Left kidney (tissue), 1 donor: ENCODE measurements at regions not wholly inside any gene's neighbourhood (a gene's known extent, or its start where the extent isn't known, plus 50 kb on each side); places are given as distances from the start of the nearest gene placed in this dataset.
"Not testable (repeated sequence)": the region's sequence is repeated elsewhere in the genome, so short reads cannot be mapped to it uniquely, and the experiment has no call there.

Source experiments
- DNase-seq: peaks from one replicate; pipeline ENCODE4 v3.0.0-alpha.2; 2013

DNA sequence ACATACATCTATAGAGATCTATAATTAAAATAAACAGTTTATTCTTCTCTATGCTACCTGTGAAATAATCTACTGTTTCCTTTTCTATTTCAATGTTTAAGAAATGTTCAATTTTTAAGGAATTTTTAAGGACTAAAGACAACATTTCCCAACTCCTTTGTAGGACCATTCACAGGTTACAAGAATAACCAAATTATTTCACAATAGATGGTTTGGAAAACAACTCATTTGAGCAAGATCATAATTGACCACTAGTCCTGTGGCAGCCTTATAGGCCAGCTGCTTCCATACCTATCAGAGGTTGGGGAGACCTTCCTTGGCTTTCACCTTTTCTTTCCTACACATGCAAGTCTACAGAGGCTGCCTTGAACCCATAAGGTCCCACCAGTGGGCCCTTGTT lies 193.7 kb downstream of the TTC39B start:
- DNase-seq: no peak

DNA sequence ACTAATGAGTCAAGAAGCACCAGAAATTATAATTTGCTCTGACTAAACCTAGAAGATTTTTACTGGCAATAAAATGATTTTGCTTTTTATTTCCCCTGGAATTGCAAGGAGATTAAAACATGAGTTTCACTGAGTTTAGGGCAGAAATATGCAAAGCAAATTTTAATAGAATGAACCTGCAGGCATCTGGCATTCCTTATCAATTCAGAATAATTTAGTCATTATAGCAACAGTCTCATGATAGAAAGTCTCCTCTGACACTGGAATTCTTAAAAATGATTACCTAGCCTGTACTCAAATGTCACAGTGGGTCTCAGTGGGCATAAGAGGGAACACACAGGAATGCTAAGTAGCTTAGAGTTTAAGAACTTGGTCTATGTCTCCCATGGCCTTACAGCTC lies 195.9 kb downstream of the TTC39B start:
- DNase-seq: no peak

DNA sequence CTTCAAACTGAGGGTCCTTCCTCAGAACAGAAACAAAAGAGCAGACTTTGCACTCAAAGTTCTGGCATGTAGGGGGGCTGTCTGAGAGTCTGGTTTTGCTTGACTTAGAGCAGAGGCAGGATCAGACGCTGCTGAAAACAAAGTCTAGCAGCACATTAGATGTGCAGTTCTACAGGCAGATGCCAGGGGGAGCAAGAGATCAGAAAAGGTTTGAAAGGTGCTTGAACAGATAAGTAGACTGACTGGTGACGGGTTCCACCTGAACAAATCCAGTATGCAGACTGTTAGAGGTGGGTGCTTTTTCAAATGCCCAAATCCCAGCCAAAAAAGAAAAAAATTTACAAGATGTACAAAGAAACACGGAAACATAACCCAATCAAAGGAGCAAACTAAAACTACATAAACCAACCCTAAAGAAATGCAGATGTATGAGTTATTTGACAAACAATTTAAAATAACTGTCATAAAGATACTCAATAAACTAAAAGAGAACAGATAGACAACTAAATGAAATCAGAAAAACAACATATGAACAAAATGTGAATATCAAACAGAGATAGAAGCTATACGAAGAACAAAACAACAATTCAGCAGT lies 194.7 kb upstream of the FREM1 start:
- DNase-seq: no peak

DNA sequence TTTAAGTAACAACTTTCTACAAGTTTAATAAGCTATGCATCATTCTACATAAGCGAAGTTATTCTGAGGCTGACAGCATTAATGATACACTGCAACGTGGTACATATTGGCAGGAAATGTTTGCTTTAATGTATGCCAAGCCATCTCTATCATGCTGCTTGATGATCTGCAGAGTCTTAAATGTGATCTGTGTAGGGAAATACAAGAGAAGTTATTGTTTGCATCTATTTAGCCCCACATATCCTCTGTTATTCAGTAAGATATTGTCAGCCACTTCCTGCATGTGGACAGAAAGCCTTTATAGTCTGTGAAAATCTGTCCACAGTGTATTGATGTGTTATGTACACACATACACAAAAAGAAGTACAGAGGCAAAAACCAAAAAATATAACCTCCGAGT lies 193.1 kb upstream of the FREM1 start:
- DNase-seq: no peak

DNA sequence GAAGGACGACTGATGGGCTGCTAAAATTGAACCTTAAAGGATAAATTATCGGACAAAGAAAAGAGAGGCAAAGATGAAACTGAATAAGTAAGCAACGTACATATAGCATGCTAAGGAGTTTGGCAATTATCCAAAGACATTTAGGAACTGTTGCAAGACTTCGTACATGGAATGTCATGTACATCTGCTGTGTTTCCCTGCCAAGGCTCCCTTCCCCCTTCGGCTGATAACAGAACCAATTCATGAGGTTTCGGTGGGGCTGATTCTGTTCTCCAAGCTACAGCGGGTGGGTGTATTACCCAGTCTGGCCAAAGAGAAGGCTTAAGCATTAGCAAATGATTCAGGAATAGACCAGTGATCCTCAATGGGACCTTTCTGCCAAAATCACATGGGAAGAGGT lies 190.9 kb upstream of the FREM1 start:
- DNase-seq: no peak

DNA sequence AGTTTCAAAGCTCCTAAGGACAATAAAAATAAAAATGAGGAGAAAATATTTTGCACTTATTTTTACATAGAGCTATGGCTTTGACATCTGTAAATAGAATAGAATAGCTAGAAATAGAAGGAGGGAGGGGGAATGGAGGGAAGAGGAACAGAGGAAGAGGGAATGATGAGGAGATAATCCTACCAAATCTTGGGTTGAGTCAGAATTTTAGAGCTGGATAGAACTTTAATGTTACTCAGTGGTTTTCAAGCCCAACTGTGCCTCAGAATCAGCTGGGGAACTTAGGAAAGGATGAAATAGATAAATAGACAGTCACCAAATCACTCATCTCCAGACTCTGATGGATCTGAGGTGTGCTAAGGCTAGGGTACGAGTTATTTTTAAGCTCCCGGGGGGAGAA lies 190.3 kb upstream of the FREM1 start:
- DNase-seq: no peak

DNA sequence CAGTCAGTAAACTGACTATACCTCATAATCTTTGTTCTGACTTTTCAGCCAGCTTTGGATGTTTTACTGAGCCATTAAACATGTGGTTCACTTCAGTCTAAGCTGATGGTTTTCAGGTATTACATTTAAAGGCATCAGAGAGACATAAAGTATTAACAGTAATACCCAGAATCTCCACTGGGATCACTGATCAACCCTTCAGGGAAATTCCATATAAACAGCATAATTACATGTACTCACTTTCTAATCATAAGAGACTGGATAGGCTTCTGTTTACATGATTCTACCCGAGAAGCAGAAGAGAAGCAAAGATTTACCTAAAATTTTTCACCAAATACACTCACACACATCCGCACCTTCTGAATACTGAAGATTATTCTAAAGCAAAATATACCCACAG lies 186.7 kb upstream of the FREM1 start:
- DNase-seq: no peak

DNA sequence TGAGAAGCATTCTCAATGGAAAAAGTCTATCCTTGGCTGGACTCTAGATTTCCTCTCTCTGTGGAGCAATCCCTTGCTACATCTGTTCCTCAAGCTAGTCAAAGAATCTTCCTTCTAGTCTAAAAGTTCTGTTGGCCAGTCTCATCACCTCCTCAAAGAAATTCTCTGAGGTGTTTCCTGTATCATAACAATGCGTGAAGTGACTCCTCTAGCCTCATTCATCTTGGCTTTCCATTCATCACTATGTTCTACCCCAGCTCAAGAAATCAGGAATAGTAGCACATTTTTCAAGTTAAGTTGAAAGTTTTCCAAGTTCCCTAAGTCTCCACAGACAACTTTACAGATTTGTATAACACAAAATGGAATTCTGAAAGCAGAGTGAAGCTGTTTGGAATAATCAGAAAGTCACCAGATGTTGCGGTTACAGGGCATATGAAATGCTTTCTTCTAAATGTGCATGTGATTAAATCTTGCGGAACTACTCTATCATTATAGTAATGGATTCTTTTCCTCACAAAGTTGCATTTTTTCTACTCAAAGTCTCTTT lies 176.6 kb upstream of the FREM1 start:
- DNase-seq: no peak

DNA sequence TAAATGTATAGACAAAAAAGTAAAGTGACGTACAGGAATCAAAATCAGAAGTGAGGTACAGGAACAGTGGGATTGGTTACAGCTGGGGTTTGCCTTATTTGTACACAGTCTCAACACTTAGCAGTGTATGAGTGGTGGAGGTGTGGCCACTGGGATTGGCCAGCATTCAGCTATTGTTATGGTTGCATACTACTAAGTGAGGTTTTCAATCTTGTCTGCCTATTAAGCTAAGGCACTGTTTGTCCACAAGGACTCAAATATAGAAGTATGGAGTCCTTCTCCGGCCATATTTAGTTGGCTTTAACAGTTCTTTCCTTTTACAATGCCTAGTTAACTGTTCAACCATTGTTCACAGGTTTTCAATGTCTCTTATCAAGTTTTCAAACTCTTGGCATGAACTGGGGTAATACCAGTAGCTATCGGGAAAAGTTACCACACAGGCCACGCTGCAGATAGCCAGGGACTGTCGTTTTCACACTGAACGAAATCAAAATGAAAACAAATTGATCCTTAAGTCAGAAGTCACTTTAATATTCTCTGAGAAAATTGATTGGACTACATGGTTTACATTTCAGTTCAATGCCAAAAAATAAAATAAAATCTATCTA lies 176.0 kb upstream of the FREM1 start:
- no peak for DNase-seq

DNA sequence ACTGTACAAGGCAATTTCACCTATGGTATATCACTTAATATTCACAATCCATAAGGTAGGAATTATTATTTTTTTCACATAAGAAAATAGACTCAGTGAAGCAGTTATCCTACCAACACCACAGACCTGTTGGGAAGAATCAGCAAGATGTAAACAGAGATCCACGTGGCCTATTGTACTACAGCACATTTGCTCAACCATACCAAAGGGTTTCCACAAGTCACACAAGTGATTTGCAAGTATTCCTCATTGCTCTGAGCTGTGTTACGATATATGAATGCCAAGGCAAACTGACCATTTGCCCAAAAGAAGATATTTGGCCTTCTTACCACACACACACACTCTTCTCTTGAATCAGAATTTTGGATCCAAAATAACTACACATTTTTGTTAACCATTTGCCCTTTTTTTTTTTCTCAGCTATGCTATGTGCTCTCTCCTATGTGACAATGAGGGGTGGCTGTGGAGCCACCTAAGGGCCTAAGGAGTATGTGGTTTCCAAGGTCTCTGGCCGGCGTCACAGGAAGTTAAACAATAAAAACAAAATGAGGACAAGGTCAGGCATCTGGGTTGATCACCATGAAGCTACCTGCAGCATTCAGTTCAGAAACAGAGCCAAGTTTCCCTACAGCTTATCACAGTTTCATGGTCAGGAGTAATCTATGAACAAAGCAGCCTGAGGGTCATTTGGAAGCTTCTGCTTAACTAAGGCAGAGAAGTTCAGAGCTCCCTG lies 171.0 kb upstream of the FREM1 start:
- DNase-seq: no peak

DNA sequence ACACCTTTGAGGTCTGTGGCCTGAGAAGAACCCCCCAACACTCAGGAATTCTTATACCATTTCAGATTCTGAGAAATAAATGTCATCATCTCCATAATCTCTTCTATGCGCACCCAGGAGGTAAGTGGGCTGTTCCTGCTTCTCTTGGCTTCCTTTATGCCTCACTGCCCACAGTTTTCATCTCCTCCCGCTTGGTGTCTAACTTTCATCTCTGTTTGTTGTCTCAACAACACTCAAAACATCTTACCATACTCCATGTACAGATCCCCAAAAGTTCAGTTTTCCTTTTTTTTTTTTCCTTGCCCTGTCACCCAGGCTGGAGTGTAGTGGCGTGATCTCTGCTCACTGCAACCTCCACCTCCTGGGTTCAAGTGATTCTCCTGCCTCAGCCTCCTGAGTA lies 170.2 kb upstream of the FREM1 start:
- no peak for DNase-seq

DNA sequence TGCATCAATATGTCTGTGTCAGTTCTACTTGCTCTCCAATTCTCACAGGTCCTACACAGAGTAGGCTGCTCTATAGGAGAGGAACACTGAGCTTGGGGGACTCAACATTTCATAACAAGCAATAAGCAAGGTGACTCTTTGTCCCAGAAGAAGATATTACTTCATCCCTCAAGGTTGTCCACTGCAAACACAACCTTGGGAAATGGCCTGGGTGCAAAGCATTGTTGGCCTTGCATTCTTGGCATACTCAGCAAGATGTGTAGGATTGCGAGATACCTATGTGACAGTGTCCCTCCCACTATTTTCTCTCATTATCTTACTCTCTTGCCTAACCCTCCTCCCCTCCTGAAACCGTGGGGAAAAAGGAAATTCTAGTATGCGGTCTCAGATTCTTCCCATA lies 169.8 kb upstream of the FREM1 start:
- no peak for DNase-seq

DNA sequence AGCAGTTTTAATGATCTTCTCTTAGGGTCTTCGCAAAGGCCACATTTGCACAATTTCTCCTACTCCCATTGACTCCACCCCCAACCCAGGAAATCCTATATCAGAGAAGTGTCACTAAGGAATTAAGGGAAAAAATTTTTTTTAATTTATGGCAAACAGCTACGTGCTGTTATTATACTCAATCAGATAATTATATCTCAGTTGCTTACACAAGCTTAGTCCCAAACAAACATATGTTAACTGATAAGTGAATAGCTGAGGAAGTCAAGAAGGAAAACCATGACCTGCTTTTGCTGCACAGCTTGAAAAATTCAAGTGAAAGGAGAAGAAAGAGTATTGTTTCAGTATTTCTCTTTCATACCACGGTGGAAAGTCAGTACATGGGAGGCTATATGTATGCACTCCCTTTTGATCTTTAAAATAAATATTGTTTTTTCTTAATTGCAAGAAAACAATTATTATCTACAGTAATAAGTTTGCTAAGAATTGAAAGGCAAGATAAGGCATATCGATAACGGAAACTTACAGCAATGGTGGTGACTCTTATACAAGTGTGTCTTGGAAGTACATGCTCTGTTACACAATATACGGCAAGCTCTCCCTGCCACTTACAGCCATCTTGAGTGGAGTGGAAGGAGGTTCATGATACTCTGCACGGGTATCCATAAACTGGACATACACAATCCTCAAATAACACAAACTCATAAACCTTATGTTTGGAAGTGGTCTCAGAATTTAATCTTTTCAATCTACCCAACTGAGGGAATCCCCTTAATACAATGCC lies 167.9 kb upstream of the FREM1 start:
- DNase-seq: no peak

DNA sequence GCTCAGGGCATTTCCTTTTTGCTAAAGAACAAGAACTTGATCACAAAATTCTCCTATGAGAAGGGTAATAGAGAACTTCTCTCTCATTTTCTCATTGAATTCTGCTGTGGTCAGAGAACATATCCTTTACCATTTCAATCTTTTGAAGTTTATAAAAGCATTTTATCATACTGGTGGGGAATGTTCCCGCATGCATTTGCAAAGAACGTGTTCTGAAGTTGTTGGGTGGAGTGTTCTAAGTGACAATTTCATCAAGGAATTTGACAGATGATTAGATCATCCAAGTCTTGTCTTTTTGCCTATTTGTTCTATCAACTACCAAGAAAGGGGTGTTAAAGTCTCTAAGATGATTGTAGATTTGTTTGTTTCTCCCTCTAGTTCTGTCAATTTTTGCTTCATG lies 163.4 kb upstream of the FREM1 start:
- no peak for DNase-seq

DNA sequence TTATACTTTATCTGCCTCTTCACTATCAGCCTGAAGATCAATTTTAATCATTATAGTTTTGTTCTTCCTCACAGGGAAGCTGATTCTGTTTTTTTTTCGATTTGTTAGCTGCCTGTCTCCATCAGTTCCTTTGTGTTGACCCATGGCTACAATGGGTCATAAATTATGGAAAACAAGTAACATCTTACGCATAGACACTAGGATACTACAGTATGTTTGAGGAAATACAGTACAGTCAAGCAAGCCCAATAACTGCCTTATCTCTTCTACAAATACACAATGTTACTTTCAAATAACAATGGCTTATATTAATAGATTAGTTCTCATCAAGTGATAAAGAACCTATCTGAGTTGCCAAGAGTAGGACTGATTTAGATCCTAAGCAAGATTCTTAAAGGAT lies 160.5 kb upstream of the FREM1 start:
- DNase-seq: no peak

DNA sequence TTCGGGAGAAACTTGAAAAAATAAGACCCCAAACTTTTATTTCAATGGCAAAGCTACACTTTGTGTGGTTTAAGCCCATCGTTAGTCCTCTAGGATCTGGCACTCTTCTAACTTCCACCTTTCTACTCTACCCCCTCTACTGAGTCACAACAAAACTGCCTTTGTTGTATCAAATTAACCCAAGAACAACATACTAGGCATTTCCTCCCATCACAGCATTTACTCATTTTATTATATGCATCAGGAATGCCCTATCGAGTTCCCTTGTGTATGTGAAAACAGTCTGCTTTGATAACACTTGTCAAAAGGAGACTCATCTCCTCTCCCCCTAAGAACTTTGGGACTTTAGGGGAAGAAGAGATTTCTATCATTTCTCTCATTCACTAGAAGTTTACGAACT lies 158.9 kb upstream of the FREM1 start:
- no peak for DNase-seq

DNA sequence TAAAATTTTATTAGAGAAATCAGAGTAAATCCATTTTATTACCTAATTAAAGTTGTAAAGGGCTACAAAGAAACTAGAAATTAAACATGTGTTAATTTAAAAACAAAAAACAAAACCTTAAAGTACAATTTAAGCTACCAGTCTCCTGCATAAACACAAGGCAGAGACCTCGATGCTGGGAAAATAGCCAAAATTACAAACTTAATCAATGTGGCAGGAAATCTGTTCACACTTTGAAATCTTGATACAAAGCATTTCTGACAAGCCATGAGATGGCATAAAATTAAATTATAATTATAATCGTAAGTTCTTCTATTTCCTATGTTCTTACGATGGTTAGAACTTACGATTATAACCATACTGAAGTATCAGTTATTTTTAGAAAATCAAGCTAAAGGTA lies 158.0 kb upstream of the FREM1 start:
- DNase-seq: no peak

DNA sequence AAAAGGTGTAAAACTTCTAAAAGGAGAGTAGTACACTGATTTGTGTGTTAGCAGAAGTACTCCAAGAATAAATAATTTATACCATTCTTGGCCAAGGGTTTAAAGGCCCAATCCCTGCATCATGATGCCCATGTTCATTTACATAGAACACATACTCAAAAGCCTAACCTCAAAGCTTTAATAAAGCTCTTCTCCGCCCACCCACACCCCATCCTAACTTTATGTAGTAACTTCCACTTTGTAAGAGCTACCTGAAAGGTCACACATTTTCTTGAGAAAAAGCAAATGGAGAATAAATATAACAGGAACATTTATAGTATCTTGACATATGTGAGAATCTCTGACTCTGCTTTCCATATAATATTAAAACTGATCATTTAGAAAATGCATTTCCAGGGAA lies 148.8 kb upstream of the FREM1 start:
- no peak for DNase-seq

DNA sequence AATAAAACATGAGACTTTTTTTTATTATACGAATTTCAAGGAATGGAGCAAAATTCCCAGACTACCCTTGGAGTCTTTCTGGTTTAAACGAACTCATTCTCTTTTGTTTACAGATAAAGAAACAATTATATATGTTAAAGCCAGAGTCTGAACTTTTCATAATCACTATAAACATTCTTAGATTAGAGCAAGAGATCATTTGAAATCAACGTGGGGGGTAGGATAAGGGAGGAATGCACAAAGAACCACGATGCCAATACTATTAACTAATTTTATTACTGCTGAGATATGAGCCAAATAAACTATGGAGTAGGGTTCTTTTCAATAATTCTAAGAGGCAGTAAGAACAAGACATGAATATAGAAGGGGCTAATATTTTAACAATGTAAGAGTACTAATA lies 148.0 kb upstream of the FREM1 start:
- DNase-seq: no peak

DNA sequence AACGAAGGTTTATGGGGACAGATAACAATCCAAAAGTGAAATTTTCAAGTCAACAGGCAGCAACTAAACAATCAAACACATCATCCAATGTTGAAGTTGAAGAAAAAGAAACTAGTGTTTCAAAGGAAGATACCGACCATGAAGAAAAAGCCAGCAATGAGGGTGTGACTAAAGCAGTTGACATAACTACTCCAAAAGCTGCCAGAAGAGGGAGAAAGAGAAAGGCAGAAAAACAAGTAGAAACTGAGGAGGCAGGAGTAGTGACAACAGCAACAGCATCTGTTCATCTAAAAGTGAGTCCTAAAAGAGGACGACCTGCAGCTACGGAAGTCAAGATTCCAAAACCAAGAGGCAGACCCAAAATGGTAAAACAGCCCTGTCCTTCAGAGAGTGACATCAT lies 145.1 kb upstream of the FREM1 start:
- DNase-seq: not testable (repeated sequence)

DNA sequence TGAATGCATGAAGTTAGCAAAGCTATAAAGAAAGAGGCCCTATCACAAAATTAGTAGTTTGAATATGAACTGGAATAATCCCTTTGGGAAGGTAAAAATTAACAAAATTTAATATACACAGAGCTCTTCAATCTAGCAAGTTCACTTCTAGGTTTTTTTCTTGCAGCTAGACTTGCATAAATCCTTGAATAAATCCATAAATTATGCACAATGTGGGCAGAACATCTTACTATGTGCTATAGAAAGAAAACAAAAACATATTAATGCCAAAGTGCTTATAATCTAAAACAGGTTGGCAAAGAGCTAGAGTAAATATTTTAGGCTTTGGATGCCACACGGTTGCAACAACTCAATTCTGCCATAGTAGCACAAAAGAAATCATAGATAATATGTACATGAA lies 138.5 kb upstream of the FREM1 start:
- no peak for DNase-seq

DNA sequence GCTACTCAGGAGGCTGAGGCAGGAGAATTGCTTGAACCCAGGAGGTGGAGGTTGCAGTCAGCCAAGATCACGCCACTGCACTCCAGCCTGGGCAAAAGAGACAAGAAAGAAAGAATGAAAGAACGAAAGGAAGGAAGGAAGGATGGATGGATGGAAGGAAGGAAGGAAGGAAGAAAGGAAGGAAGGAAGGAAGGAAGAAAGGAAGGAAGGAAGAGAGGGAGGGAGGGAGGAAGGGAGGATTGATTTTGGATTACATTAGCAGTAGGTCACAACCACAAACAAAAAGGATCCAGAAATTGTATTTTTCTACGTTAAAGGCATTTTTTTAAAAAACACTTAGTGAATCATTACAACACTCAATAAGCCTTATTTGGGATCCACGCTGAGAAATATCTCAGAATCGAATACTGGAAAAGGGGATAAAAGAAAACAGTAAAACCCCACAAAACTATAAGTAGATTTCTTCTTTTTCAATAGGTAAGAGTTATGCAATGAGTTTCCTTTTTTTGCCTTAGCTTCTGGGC lies 136.9 kb upstream of the FREM1 start:
- no peak for DNase-seq

DNA sequence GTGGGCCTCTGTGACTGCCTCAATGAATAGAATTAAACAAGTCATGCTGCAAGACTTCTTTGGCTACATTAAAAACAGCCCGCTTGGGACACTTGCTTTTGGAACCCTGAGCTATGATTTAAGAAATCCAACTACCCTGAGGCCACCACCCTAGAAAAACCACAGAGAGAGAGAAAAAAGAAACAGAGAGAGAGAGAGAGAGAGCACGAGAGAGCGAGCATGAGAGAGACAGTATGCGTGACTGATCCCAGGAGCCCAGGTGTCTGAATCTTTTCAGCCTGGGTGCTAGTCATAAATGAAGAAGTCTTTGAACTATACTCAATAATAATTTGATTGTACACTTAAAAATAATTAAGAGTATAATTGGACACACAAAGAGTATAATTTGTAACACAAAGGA lies 123.1 kb upstream of the FREM1 start:
- no peak for DNase-seq
